SK-N-SH (cell line): ENCODE measurements at regions not wholly inside any gene's neighbourhood (a gene's known extent, or its start where the extent isn't known, plus 50 kb on each side); places are given as distances from the start of the nearest gene placed in this dataset.

Experiments
- CTCF ChIA-PET: fragments of 300-600, 350-600 bp; formaldehyde crosslinking; extraction: SDS; loops from one replicate; lab custom pipeline; 2021; lab: Yijun Ruan, JAX
- POLR2A ChIA-PET: fragments of 350-600 bp; sonication (Branson Sonifier 250); formaldehyde crosslinking; extraction: SDS; loops from one replicate; lab custom pipeline; 2020; ENCODE audit warnings: antibody characterized with exemption, inconsistent platforms; lab: Yijun Ruan, JAX
- DNase-seq: peaks from one replicate; pipeline ENCODE4 v3.0.0; 2012
- H2AFZ ChIP-seq: fragments of 200-600 bp; sonication (generic); 2 replicates; pipeline ENCODE4 v1.8.1; 2016; ENCODE audit warnings: antibody characterized with exemption, mild to moderate bottlenecking, low read depth
- H3F3A ChIP-seq: fragments of 200-600 bp; sonication (generic); replicated peaks from 2 replicates; pipeline ENCODE3; 2016; ENCODE audit warnings: antibody characterized with exemption, mild to moderate bottlenecking; ENCODE audit not compliant: insufficient read depth
- H3K27ac ChIP-seq, 2 experiments: fragments of 200-500 bp in 1 of 2; fragments of 200-600 bp in 1 of 2; sonication (Bioruptor generic) in 1 of 2; sonication (generic), shearing (Covaris generic) in 1 of 2; 2 replicates each; pipeline versions ENCODE4 v1.5.1 to v1.6.1; 2014 to 2016; ENCODE audit warnings: low read depth in 2 of 2, inconsistent platforms in 1 of 2, low read length in 1 of 2, mild to moderate bottlenecking in 1 of 2, mixed read lengths in 1 of 2
- H3K27me3 ChIP-seq: fragments of 200-600 bp; sonication (generic), shearing (Covaris generic); 2 replicates; pipeline ENCODE4 v1.6.1; 2016; ENCODE audit warnings: mixed run types; ENCODE audit not compliant: insufficient read depth
- H3K36me3 ChIP-seq, 2 experiments: fragments of 200-500 bp in 1 of 2; fragments of 200-600 bp in 1 of 2; sonication (Bioruptor generic) in 1 of 2; sonication (generic) in 1 of 2; replicated peaks in 1 of 2; 2 replicates each; pipeline versions ENCODE3 to v1.5.1; 2014 to 2016; ENCODE audit warnings: low read length in 1 of 2, mild to moderate bottlenecking in 1 of 2; ENCODE audit not compliant: insufficient read depth in 2 of 2, control insufficient read depth in 1 of 2
- H3K4me1 ChIP-seq, 2 experiments: fragments of 200-500 bp in 1 of 2; fragments of 200-600 bp in 1 of 2; sonication (Bioruptor generic) in 1 of 2; sonication (generic), shearing (Covaris generic) in 1 of 2; 2 replicates each; pipeline versions ENCODE4 v1.5.1 to v1.6.1; 2014 to 2016; ENCODE audit warnings: low read depth in 1 of 2, low read length in 1 of 2, mixed run types in 1 of 2; ENCODE audit not compliant: insufficient read depth in 2 of 2, control insufficient read depth in 1 of 2
- H3K4me2 ChIP-seq: fragments of 200-600 bp; sonication (generic), shearing (Covaris generic); 2 replicates; pipeline ENCODE4 v1.6.1; 2017; ENCODE audit warnings: mixed run types
- H3K4me3 ChIP-seq, 2 experiments: fragments of 200-500 bp in 1 of 2; fragments of 200-600 bp in 1 of 2; sonication (Bioruptor generic) in 1 of 2; sonication (generic), shearing (Covaris generic) in 1 of 2; 2 replicates each; pipeline versions ENCODE4 v1.5.1 to v1.8.1; 2014 to 2016; ENCODE audit warnings: low read depth in 2 of 2, inconsistent platforms in 1 of 2, low read length in 1 of 2, mild to moderate bottlenecking in 1 of 2, mixed read lengths in 1 of 2, moderate library complexity in 1 of 2
- H3K79me2 ChIP-seq: fragments of 200-600 bp; sonication (generic); 2 replicates; pipeline ENCODE4 v1.8.1; 2017; ENCODE audit warnings: mild to moderate bottlenecking; ENCODE audit not compliant: insufficient read depth
- H3K9ac ChIP-seq: fragments of 200-600 bp; sonication (generic); 2 replicates; pipeline ENCODE4 v1.6.1; 2017; ENCODE audit warnings: mixed run types
- H3K9me2 ChIP-seq: fragments of 200-600 bp; sonication (generic); 2 replicates; pipeline ENCODE4 v1.6.1; 2017; ENCODE audit warnings: mixed run types
- H3K9me3 ChIP-seq: fragments of 200-600 bp; sonication (generic); 2 replicates; pipeline ENCODE4 v1.6.1; 2017; ENCODE audit warnings: mixed run types, mild to moderate bottlenecking, moderate library complexity
- H4K20me1 ChIP-seq: fragments of 200-600 bp; sonication (generic); 2 replicates; pipeline ENCODE4 v1.6.1; 2017; ENCODE audit warnings: mild to moderate bottlenecking, mixed run types; ENCODE audit not compliant: insufficient read depth
- CTCF ChIP-seq: fragments of 200-600 bp; sonication (generic); IDR thresholded peaks from 2 replicates; pipeline ENCODE4 v1.6.1; 2017; ENCODE audit warnings: antibody characterized with exemption, mild to moderate bottlenecking, moderate library complexity
- EZH2phosphoT487 ChIP-seq: fragments of 200-600 bp; sonication (generic); IDR thresholded peaks from 2 replicates; pipeline ENCODE4 v1.6.1; 2017; ENCODE audit warnings: low read depth, mixed run types, mild to moderate bottlenecking, antibody characterized with exemption, moderate library complexity, borderline replicate concordance
- FOSL2 ChIP-seq: IDR thresholded peaks from 2 replicates; pipeline ENCODE4 v1.4.0; 2012; ENCODE audit warnings: low read depth, mild to moderate bottlenecking, moderate library complexity, borderline replicate concordance
- FOXM1 ChIP-seq: IDR thresholded peaks from 2 replicates; pipeline ENCODE4 v1.4.0; 2012; ENCODE audit warnings: low read depth, mild to moderate bottlenecking
- GABPA ChIP-seq: IDR thresholded peaks from 2 replicates; pipeline ENCODE4 v1.4.0; 2012; ENCODE audit warnings: low read depth, mild to moderate bottlenecking
- MAX ChIP-seq: IDR thresholded peaks from 2 replicates; pipeline ENCODE4 v1.4.0; 2012; ENCODE audit warnings: low read depth
- MEF2A ChIP-seq: IDR thresholded peaks from 2 replicates; pipeline ENCODE4 v1.4.0; 2012; ENCODE audit warnings: low read depth, borderline replicate concordance
- MXI1 ChIP-seq: IDR thresholded peaks from 2 replicates; pipeline ENCODE4 v1.6.1; 2012; ENCODE audit warnings: mild to moderate bottlenecking, low read depth, low read length, improper control_type of control experiment
- RCOR1 ChIP-seq: fragments of 150-350 bp; IDR thresholded peaks from 2 replicates; pipeline ENCODE4 v1.6.1; 2017; ENCODE audit warnings: antibody characterized with exemption, low read length
- TEAD4 ChIP-seq: IDR thresholded peaks from 2 replicates; pipeline ENCODE4 v1.4.0; 2012; ENCODE audit warnings: mild to moderate bottlenecking, borderline replicate concordance; ENCODE audit not compliant: insufficient read depth
- YY1 ChIP-seq: IDR thresholded peaks from 2 replicates; pipeline ENCODE4 v1.4.0; 2012; ENCODE audit warnings: low read depth, mild to moderate bottlenecking
- WGBS: methylation state at CpG from one replicate; pipeline ENCODE4 v1.1.6; 2017; ENCODE audit warnings: low lambda C conversion rate; 5-methylcytosine and 5-hydroxymethylcytosine counted together
- TF ChIP-seq, protein P1 (sequence below): IDR thresholded peaks from 2 replicates; pipeline ENCODE4 v1.4.0; 2012; ENCODE audit warnings: low read depth, borderline replicate concordance
- TF ChIP-seq, protein P2 (sequence below): IDR thresholded peaks from 2 replicates; pipeline ENCODE4 v1.6.1; 2012; ENCODE audit warnings: mild to moderate bottlenecking, low read depth, low read length, moderate library complexity
- TF ChIP-seq, protein P3 (sequence below): fragments of 150-350 bp; IDR thresholded peaks from 2 replicates; pipeline ENCODE4 v1.6.1; 2016; ENCODE audit warnings: mild to moderate bottlenecking, low read depth, low read length
- TF ChIP-seq, protein P4 (sequence below): IDR thresholded peaks from 2 replicates; pipeline ENCODE4 v1.4.0; 2012; ENCODE audit warnings: low read depth, borderline replicate concordance

GRCh38 chr6:163775313-163775712 is 360.8 kb downstream of the QKI start:
- Histone ChIP-seq H3K27ac (no peak overlapping the region), H3K79me2 (no peaks in the 10 kb centered on the region), H4K20me1 (no peaks in the 10 kb centered on the region), H3K9me2 (no peaks in the 10 kb centered on the region), H3K4me1 (peaks cover 0 to 6% of the 10 kb centered on the region in 2 experiments; a peak in 2 of 4 replicates), H3K27me3 (no peaks in the 10 kb centered on the region), H3F3A (no peaks in the 10 kb centered on the region), H2AFZ (no peak overlapping the region), H3K4me2 (no peak overlapping the region), H3K36me3 (no peaks in the 10 kb centered on the region), H3K9me3 (no peaks in the 10 kb centered on the region), H3K4me3 (no peak overlapping the region), H3K9ac (no peak overlapping the region)
- WGBS = 37% methylated on average over 3 of the region's 3 CpGs
- ChIA-PET CTCF (no interaction called here), POLR2A (no interaction called here)
- TF ChIP-seq, protein P1, sequence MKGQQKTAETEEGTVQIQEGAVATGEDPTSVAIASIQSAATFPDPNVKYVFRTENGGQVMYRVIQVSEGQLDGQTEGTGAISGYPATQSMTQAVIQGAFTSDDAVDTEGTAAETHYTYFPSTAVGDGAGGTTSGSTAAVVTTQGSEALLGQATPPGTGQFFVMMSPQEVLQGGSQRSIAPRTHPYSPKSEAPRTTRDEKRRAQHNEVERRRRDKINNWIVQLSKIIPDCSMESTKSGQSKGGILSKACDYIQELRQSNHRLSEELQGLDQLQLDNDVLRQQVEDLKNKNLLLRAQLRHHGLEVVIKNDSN = no peak
- TF ChIP-seq, protein P2, sequence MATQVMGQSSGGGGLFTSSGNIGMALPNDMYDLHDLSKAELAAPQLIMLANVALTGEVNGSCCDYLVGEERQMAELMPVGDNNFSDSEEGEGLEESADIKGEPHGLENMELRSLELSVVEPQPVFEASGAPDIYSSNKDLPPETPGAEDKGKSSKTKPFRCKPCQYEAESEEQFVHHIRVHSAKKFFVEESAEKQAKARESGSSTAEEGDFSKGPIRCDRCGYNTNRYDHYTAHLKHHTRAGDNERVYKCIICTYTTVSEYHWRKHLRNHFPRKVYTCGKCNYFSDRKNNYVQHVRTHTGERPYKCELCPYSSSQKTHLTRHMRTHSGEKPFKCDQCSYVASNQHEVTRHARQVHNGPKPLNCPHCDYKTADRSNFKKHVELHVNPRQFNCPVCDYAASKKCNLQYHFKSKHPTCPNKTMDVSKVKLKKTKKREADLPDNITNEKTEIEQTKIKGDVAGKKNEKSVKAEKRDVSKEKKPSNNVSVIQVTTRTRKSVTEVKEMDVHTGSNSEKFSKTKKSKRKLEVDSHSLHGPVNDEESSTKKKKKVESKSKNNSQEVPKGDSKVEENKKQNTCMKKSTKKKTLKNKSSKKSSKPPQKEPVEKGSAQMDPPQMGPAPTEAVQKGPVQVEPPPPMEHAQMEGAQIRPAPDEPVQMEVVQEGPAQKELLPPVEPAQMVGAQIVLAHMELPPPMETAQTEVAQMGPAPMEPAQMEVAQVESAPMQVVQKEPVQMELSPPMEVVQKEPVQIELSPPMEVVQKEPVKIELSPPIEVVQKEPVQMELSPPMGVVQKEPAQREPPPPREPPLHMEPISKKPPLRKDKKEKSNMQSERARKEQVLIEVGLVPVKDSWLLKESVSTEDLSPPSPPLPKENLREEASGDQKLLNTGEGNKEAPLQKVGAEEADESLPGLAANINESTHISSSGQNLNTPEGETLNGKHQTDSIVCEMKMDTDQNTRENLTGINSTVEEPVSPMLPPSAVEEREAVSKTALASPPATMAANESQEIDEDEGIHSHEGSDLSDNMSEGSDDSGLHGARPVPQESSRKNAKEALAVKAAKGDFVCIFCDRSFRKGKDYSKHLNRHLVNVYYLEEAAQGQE = no peak
- DNase-seq = no peak

GRCh38 chr6:163774485-163774884 is 360.0 kb downstream of the QKI start:
- Histone ChIP-seq H2AFZ (no peak overlapping the region), H3K27ac (no peak overlapping the region), H3F3A (no peaks in the 10 kb centered on the region), H3K4me1 (peaks cover 0 to 6% of the 10 kb centered on the region in 2 experiments; a peak in 2 of 4 replicates), H3K9me2 (no peaks in the 10 kb centered on the region), H3K27me3 (no peaks in the 10 kb centered on the region), H3K4me3 (no peak overlapping the region), H3K36me3 (no peaks in the 10 kb centered on the region), H3K79me2 (no peaks in the 10 kb centered on the region), H3K9me3 (no peaks in the 10 kb centered on the region), H3K9ac (no peak overlapping the region), H3K4me2 (no peak overlapping the region), H4K20me1 (no peaks in the 10 kb centered on the region)
- DNase-seq = no peak
- ChIA-PET CTCF (interaction anchor here (1.4 kb wide), 1 partner anchor 32 kb away, joined by 4 read pairs; no protein-coding TSS in a partner anchor), POLR2A (no interaction called here)
- WGBS = 57% methylated on average over 8 of the region's 8 CpGs
- TF ChIP-seq EZH2phosphoT487 (no peak), TEAD4 (no peak), MEF2A (no peak), GABPA (no peak), YY1 (no peak), FOSL2 (no peak), FOXM1 (no peak), RCOR1 (no peak), CTCF (no peak), MXI1 (no peak), MAX (no peak)
- TF ChIP-seq, protein P3, sequence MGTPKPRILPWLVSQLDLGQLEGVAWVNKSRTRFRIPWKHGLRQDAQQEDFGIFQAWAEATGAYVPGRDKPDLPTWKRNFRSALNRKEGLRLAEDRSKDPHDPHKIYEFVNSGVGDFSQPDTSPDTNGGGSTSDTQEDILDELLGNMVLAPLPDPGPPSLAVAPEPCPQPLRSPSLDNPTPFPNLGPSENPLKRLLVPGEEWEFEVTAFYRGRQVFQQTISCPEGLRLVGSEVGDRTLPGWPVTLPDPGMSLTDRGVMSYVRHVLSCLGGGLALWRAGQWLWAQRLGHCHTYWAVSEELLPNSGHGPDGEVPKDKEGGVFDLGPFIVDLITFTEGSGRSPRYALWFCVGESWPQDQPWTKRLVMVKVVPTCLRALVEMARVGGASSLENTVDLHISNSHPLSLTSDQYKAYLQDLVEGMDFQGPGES = no peak
- TF ChIP-seq, protein P1 = no peak
- TF ChIP-seq, protein P4, sequence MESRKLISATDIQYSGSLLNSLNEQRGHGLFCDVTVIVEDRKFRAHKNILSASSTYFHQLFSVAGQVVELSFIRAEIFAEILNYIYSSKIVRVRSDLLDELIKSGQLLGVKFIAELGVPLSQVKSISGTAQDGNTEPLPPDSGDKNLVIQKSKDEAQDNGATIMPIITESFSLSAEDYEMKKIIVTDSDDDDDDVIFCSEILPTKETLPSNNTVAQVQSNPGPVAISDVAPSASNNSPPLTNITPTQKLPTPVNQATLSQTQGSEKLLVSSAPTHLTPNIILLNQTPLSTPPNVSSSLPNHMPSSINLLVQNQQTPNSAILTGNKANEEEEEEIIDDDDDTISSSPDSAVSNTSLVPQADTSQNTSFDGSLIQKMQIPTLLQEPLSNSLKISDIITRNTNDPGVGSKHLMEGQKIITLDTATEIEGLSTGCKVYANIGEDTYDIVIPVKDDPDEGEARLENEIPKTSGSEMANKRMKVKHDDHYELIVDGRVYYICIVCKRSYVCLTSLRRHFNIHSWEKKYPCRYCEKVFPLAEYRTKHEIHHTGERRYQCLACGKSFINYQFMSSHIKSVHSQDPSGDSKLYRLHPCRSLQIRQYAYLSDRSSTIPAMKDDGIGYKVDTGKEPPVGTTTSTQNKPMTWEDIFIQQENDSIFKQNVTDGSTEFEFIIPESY = no peak
